ENCODE measurements at regions not wholly inside any gene's neighbourhood (a gene's known extent, or its start where the extent isn't known, plus 50 kb on each side); places are given as distances from the start of the nearest gene placed in this dataset.
A peak's percentile ranks its signal among the peaks of the same experiment; 100 is the strongest.

GRCh38 chr4:149952101-149952500, 126.1 kb upstream of the DCLK2 start:
- H3K4me3 ChIP-seq (ENCODE audit: low read depth, low read length), result no peak overlapping the region
- H3K27me3 ChIP-seq (ENCODE audit: control insufficient read depth, insufficient read depth, low read length), result no peaks in the 10 kb centered on the region
- DNase-seq (ENCODE audit: low read depth), result no peak
- TF ChIP-seq CTCF (IDR thresholded peaks at IDR 0.05; ENCODE audit: insufficient read depth, low read length, poor library complexity, severe bottlenecking), result no peak
- H3K36me3 ChIP-seq (ENCODE audit: control insufficient read depth, insufficient read depth, low read length), result no peaks in the 10 kb centered on the region

- H3K36me3 ChIP-seq (ENCODE audit: control insufficient read depth, insufficient read depth, low read length), result no peaks in the 10 kb centered on the region
- no peak for TF ChIP-seq CTCF (IDR thresholded peaks at IDR 0.05; ENCODE audit: insufficient read depth, low read length, poor library complexity, severe bottlenecking)
- no peak for DNase-seq (ENCODE audit: low read depth)
- no peak overlapping the region for H3K4me3 ChIP-seq (ENCODE audit: low read depth, low read length)
- H3K27me3 ChIP-seq (ENCODE audit: control insufficient read depth, insufficient read depth, low read length), result no peaks in the 10 kb centered on the region
Measured at GRCh38 chr4:149952716-149953115, 125.5 kb upstream of the DCLK2 start.

GRCh38 chr4:149955780-149956390, 122.4 kb upstream of the DCLK2 start:
- H3K27me3 ChIP-seq (ENCODE audit: control insufficient read depth, insufficient read depth, low read length), result no peaks in the 10 kb centered on the region

GRCh38 chr4:149956678-149957077, 121.6 kb upstream of the DCLK2 start:
- no peak for TF ChIP-seq CTCF (IDR thresholded peaks at IDR 0.05; ENCODE audit: insufficient read depth, low read length, poor library complexity, severe bottlenecking)
- H3K36me3 ChIP-seq (ENCODE audit: control insufficient read depth, insufficient read depth, low read length), result no peaks in the 10 kb centered on the region
- no peak overlapping the region for H3K4me3 ChIP-seq (ENCODE audit: low read depth, low read length)
- no peaks in the 10 kb centered on the region for H3K27me3 ChIP-seq (ENCODE audit: control insufficient read depth, insufficient read depth, low read length)
- no peak for DNase-seq (ENCODE audit: low read depth)

More at GRCh38 chr4:149955780-149956390, 122.4 kb upstream of the DCLK2 start:
- Histone ChIP-seq H3K4me3 (ENCODE audit: low read depth, low read length) (no peak overlapping the region), H3K36me3 (ENCODE audit: control insufficient read depth, insufficient read depth, low read length) (no peaks in the 10 kb centered on the region)
- TF ChIP-seq CTCF (IDR thresholded peaks at IDR 0.05; ENCODE audit: insufficient read depth, low read length, poor library complexity, severe bottlenecking), result no peak
- no peak for DNase-seq (ENCODE audit: low read depth)

GRCh38 chr4:149961876-149962597, 116.2 kb upstream of the DCLK2 start:
- no peak for TF ChIP-seq CTCF (IDR thresholded peaks at IDR 0.05; ENCODE audit: insufficient read depth, low read length, poor library complexity, severe bottlenecking)
- H3K4me3 ChIP-seq (ENCODE audit: low read depth, low read length), result no peak overlapping the region
- DNase-seq (ENCODE audit: low read depth), result peak; percentile 19
- no peaks in the 10 kb centered on the region for H3K36me3 ChIP-seq (ENCODE audit: control insufficient read depth, insufficient read depth, low read length)
- no peaks in the 10 kb centered on the region for H3K27me3 ChIP-seq (ENCODE audit: control insufficient read depth, insufficient read depth, low read length)

Data from kidney epithelial cell (primary cell).